RWPE2 (cell line): ENCODE measurements at regions not wholly inside any gene's neighbourhood (a gene's known extent, or its start where the extent isn't known, plus 50 kb on each side); places are given as distances from the start of the nearest gene placed in this dataset.

Experiments
- ATAC-seq: fragments of 200-7000 bp; cut with Tn5 transposase; 3 replicates; pipeline ENCODE4 v1.9.1; 2021; ENCODE audit warnings: low read depth
- DNase-seq: peaks from one replicate; pipeline ENCODE4 v3.0.0-alpha.2; 2020; ENCODE audit warnings: low spot score
- H3K27ac ChIP-seq: fragments of 450-650 bp; 2 replicates; pipeline ENCODE4 v1.5.1; 2017; ENCODE audit warnings: mild to moderate bottlenecking; ENCODE audit not compliant: poor library complexity, severe bottlenecking
- H3K27me3 ChIP-seq: fragments of 250-450 bp; sonication (Bioruptor Pico); 2 replicates; pipeline ENCODE4 v1.5.1; 2021; ENCODE audit warnings: mild to moderate bottlenecking, moderate library complexity; ENCODE audit not compliant: insufficient read depth, poor library complexity, severe bottlenecking
- H3K36me3 ChIP-seq: fragments of 250-450 bp; sonication (Bioruptor Pico); 2 replicates; pipeline ENCODE4 v1.5.1; 2020; ENCODE audit warnings: low read depth, mild to moderate bottlenecking, moderate library complexity
- H3K4me1 ChIP-seq: fragments of 250-450 bp; sonication (Bioruptor Pico); 2 replicates; pipeline ENCODE4 v1.5.1; 2021; ENCODE audit warnings: mild to moderate bottlenecking, moderate library complexity; ENCODE audit not compliant: insufficient read depth, poor library complexity, severe bottlenecking
- H3K4me3 ChIP-seq: fragments of 250-450 bp; sonication (Bioruptor Pico); 2 replicates; pipeline ENCODE4 v1.5.1; 2021; ENCODE audit warnings: mild to moderate bottlenecking, moderate library complexity; ENCODE audit not compliant: severe bottlenecking
- H3K9me3 ChIP-seq: fragments of 250-450 bp; sonication (Bioruptor Pico); 2 replicates; pipeline ENCODE4 v1.5.1; 2021; ENCODE audit warnings: mild to moderate bottlenecking, moderate library complexity; ENCODE audit not compliant: severe bottlenecking
- TF ChIP-seq, protein P1 (sequence below): fragments of 450-650 bp; IDR thresholded peaks from one replicate; pipeline ENCODE4 v1.5.1; 2017; ENCODE audit warnings: mild to moderate bottlenecking, moderate library complexity; ENCODE audit not compliant: poor library complexity, severe bottlenecking

DNA sequence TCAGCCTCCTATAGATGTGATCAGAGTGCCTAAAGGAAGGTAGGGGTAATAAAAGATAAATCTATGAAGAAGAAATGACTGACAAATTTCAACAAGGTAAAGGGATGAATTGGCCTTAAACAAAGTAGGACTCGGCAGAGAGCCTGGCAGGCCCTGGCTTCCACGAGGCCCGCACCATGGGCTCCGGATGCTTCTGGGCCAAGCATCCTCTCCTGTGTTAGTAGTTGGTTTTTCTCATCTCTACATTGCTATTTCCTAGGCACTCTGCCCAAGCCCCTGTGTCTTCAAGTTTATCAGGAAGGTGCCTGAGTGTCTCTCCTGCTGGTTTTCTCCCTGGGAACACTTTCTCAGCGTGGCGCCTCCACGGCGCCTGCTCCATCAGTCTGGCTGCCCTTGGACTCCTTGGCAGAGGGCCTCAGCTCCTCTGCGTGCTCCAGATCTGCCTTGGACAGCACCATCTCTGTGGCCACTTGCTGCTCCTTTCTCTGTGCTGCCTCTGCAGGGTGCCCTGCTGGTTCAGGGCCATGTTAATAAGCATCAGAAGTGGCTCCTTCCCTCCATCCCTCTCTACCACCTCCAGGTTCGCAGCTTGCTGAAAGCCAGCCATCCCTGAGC, 413.3 kb upstream of the DPP6 start:
- ATAC-seq (no peak), DNase-seq (no peak)
- Histone ChIP-seq H3K36me3 (no peaks in the 10 kb centered on the region), H3K27ac (no peak overlapping the region), H3K4me3 (no peak overlapping the region), H3K27me3 (no peaks in the 10 kb centered on the region), H3K4me1 (no peaks in the 10 kb centered on the region), H3K9me3 (peaks cover 4% of the 10 kb centered on the region)
- TF ChIP-seq, protein P1, sequence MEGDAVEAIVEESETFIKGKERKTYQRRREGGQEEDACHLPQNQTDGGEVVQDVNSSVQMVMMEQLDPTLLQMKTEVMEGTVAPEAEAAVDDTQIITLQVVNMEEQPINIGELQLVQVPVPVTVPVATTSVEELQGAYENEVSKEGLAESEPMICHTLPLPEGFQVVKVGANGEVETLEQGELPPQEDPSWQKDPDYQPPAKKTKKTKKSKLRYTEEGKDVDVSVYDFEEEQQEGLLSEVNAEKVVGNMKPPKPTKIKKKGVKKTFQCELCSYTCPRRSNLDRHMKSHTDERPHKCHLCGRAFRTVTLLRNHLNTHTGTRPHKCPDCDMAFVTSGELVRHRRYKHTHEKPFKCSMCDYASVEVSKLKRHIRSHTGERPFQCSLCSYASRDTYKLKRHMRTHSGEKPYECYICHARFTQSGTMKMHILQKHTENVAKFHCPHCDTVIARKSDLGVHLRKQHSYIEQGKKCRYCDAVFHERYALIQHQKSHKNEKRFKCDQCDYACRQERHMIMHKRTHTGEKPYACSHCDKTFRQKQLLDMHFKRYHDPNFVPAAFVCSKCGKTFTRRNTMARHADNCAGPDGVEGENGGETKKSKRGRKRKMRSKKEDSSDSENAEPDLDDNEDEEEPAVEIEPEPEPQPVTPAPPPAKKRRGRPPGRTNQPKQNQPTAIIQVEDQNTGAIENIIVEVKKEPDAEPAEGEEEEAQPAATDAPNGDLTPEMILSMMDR = no peak

DNA sequence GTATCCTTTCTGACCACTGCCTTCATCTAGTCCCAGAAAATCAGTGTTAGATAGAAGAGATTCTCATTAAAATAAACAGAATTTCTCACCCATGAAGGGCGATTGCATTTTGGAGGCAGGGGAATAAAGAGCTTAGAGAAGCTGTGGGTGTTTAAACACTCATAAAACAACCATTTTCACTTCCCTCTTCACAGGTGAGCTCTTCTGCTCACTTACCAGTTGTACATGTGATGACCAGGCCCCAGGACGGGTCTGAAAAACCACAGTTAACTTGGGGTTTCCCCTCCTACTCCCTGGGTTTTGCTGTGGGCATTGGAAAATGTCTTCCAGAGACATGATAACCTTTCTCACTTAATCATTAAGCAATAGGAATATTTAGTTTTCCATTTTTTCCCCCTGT, 411.6 kb upstream of the DPP6 start:
- peaks cover 2% of the 10 kb centered on the region for H3K9me3 ChIP-seq
- H3K27me3 ChIP-seq = no peaks in the 10 kb centered on the region
- H3K4me1 ChIP-seq = no peaks in the 10 kb centered on the region
- TF ChIP-seq, protein P1 = no peak
- H3K27ac ChIP-seq = no peak overlapping the region
- no peak for ATAC-seq
- H3K36me3 ChIP-seq = no peaks in the 10 kb centered on the region
- H3K4me3 ChIP-seq = no peak overlapping the region
- no peak for DNase-seq

DNA sequence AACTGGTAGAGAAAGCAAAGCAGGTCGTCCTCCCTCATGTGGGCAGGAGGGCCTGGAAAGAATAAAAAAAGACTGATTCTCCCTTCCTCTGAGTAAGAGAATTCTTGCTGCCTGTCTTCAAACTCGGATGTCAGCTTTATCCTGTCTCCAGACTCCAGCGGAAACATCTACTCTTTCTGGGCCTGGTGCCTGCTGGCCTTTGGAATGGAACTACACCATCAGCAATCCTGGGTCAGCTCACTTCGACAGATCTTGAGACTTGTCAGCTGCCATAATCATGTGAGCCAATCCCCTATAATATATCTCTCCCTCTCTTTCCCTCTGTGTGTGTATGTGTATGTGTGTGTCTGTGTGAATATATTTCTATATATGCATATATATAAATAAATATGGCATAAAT, 411.0 kb upstream of the DPP6 start:
- no peaks in the 10 kb centered on the region for H3K27me3 ChIP-seq
- no peaks in the 10 kb centered on the region for H3K36me3 ChIP-seq
- no peak overlapping the region for H3K27ac ChIP-seq
- H3K9me3 ChIP-seq = peaks cover 2% of the 10 kb centered on the region
- ATAC-seq = no peak
- DNase-seq = no peak
- H3K4me1 ChIP-seq = no peaks in the 10 kb centered on the region
- TF ChIP-seq, protein P1 = no peak
- H3K4me3 ChIP-seq = no peak overlapping the region

DNA sequence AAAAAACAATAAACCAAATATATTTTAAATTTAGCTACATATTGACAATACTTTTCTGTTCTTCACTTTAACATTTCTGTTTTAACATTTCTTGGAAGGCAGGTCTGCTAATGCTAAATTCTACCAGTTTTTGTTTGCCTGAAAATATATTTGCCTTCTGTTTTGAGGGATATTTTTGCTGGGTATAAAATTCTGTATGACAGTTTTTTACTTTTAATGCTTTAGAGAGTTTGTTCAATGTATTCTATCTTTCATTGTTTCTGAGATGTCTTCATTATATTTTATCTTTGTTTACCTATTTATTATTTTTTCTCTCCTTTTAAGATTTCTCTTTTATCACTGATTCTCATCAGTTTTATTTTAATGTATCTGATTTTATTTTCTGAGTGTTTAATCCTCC, 409.2 kb upstream of the DPP6 start:
- DNase-seq (no peak), ATAC-seq (no peak)
- H3K27me3 ChIP-seq = no peaks in the 10 kb centered on the region
- TF ChIP-seq, protein P1 = no peak
- H3K27ac ChIP-seq = no peak overlapping the region
- H3K9me3 ChIP-seq = peaks cover 2% of the 10 kb centered on the region
- no peak overlapping the region for H3K4me3 ChIP-seq
- H3K4me1 ChIP-seq = no peaks in the 10 kb centered on the region
- no peaks in the 10 kb centered on the region for H3K36me3 ChIP-seq

DNA sequence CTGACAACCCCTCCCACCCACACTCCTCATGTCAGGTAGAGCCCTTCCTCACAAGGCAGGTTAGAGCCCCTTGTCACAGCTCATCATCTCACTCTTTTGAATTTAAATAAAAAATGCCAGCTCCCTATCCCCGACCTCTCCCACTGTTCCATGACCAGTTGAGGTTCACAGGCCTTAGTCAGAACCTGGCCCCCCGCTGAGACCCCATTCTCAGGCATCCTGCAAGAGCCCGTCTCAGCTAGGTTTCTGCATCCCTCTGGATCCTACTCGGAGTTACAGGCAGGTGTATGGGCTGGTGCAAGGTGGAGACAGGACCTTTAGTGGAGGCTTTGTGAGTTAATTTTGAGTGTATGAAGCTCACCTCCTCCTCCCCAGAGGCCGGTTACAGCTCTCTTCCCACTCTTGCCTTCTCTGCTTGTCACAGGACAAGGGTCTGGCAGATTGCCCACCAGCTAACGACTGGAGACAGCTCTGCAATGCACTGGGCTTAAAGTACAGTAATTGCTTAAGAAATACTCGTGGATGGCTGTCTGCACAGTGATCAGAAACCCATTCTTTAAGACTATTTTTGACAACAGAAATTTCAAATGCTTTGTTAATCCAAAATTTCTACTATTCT, 394.9 kb upstream of the DPP6 start:
- TF ChIP-seq, protein P1 = no peak
- no peaks in the 10 kb centered on the region for H3K36me3 ChIP-seq
- H3K4me1 ChIP-seq = no peaks in the 10 kb centered on the region
- H3K9me3 ChIP-seq = peaks cover 7% of the 10 kb centered on the region
- H3K27me3 ChIP-seq = no peaks in the 10 kb centered on the region
- H3K27ac ChIP-seq = no peak overlapping the region
- no peak overlapping the region for H3K4me3 ChIP-seq
- ATAC-seq = no peak
- no peak for DNase-seq
